Activated CD4-positive, alpha-beta T cell treated with anti-CD3 and anti-CD28 coated beads, Interleukin-2, amount 10 ng/mL, durations not matched to agents 7 days and 5 days (primary cell): ENCODE measurements at regions not wholly inside any gene's neighbourhood (a gene's known extent, or its start where the extent isn't known, plus 50 kb on each side); places are given as distances from the start of the nearest gene placed in this dataset.
"Not testable (repeated sequence)": the region's sequence is repeated elsewhere in the genome, so short reads cannot be mapped to it uniquely, and the experiment has no call there.

ENCODE experiments used
- CTCF ChIA-PET: fragments of 350-600 bp; sonication (Branson Sonifier 250); formaldehyde crosslinking; loops from one replicate; lab custom pipeline; 2021; ENCODE audit warnings: antibody characterized with exemption; lab: Charles Lee
- POLR2A ChIA-PET: fragments of 350-600 bp; sonication (Branson Sonifier 250); formaldehyde crosslinking; loops from one replicate; lab custom pipeline; 2021; ENCODE audit warnings: antibody characterized with exemption; lab: Charles Lee
- DNase-seq: peaks from one replicate; pipeline ENCODE4 v3.0.0-alpha.2; 2020
- H3K27ac Mint-ChIP-seq: one replicate; pipeline ENCODE4 v1.8.0; 2021; ENCODE audit warnings: mild to moderate bottlenecking, moderate library complexity, mixed read lengths
- H3K27me3 Mint-ChIP-seq: one replicate; pipeline ENCODE4 v1.8.0; 2021; ENCODE audit warnings: mixed read lengths
- H3K36me3 Mint-ChIP-seq: one replicate; pipeline ENCODE4 v1.8.0; 2021; ENCODE audit warnings: low read depth, mixed read lengths
- H3K4me1 Mint-ChIP-seq: one replicate; pipeline ENCODE4 v1.8.0; 2021; ENCODE audit warnings: mixed read lengths
- H3K4me3 Mint-ChIP-seq: one replicate; pipeline ENCODE4 v1.8.0; 2021; ENCODE audit warnings: mild to moderate bottlenecking, moderate library complexity, mixed read lengths
- H3K9me3 Mint-ChIP-seq: one replicate; pipeline ENCODE4 v1.8.0; 2021; ENCODE audit warnings: mixed read lengths

- POLR2A ChIA-PET, DNase-seq, H3K4me3 Mint-ChIP-seq, H3K27me3 Mint-ChIP-seq, CTCF ChIA-PET, H3K36me3 Mint-ChIP-seq, H3K9me3 Mint-ChIP-seq: not testable (repeated sequence)
- Mint-ChIP-seq H3K4me1 (peaks cover 15% of the 10 kb centered on the region), H3K27ac (peak overlapping the region; percentile 84)
Observed at GRCh38 chr16:29137461-29137860, 152.6 kb downstream of the LAT start.

GRCh38 chr16:29136916-29137315 lies 152.1 kb downstream of the LAT start:
- DNase-seq, H3K9me3 Mint-ChIP-seq, H3K36me3 Mint-ChIP-seq, CTCF ChIA-PET, H3K27me3 Mint-ChIP-seq, H3K4me3 Mint-ChIP-seq, POLR2A ChIA-PET: not testable (repeated sequence)
- H3K4me1 Mint-ChIP-seq, result peaks cover 15% of the 10 kb centered on the region
- peak overlapping the region; percentile 13 for H3K27ac Mint-ChIP-seq

DNA sequence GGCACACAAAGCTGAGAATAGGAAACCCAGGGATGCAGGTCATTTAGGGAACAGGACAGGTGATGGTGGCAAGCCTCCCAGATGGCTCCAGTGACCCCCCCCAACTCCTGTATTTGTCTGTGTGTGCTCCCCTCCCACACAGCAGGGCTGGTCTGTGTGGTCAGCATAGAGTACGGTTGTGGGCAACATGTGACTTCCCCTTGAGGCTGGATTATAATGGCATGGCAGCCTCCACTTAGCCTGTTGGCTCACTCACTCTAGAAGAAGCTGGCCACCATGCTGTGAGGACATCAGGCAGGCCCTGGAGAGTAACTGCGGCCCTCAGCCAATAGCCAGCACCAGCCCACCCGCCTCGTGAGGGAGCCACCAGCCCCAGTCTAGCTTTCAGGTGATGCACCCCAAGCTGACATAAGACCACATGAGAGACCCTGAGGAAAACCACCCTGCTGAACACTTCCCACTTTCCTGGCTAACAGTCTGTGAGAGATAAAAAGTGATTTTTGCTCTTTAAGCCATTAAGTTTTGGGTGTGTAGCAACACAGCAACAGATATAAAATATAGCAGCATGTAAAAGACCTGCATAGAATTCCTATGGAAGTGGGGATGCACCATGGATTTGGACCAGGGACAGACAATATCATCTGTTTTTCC lies 151.3 kb downstream of the LAT start:
- H3K27me3 Mint-ChIP-seq, H3K9me3 Mint-ChIP-seq, H3K36me3 Mint-ChIP-seq, CTCF ChIA-PET, DNase-seq, POLR2A ChIA-PET, H3K4me3 Mint-ChIP-seq: not testable (repeated sequence)
- peaks cover 15% of the 10 kb centered on the region for H3K4me1 Mint-ChIP-seq
- peak overlapping the region; percentile 65 for H3K27ac Mint-ChIP-seq

DNA sequence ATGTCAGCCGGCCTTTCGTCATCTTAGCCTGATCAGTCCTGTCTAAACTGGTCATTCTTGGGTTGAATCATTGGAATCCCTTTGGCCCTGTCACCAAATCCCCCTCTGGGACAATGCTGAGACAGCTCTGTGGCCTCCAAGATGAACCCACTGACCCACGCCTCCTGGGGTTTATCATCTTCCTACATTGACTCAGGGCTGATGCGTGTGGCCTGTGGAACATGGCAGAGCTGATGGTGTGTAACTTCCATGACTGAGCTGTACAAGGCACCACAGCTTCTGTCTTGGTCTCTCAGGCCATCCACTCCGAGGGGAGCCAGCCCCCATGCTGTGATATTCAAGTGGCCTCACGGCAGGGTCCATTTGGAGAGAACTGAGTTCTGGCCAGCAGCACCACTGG lies 150.2 kb downstream of the LAT start:
- H3K4me3 Mint-ChIP-seq, POLR2A ChIA-PET, H3K27me3 Mint-ChIP-seq, CTCF ChIA-PET, H3K36me3 Mint-ChIP-seq, DNase-seq, H3K27ac Mint-ChIP-seq, H3K9me3 Mint-ChIP-seq: not testable (repeated sequence)
- H3K4me1 Mint-ChIP-seq, result peaks cover 15% of the 10 kb centered on the region

DNA sequence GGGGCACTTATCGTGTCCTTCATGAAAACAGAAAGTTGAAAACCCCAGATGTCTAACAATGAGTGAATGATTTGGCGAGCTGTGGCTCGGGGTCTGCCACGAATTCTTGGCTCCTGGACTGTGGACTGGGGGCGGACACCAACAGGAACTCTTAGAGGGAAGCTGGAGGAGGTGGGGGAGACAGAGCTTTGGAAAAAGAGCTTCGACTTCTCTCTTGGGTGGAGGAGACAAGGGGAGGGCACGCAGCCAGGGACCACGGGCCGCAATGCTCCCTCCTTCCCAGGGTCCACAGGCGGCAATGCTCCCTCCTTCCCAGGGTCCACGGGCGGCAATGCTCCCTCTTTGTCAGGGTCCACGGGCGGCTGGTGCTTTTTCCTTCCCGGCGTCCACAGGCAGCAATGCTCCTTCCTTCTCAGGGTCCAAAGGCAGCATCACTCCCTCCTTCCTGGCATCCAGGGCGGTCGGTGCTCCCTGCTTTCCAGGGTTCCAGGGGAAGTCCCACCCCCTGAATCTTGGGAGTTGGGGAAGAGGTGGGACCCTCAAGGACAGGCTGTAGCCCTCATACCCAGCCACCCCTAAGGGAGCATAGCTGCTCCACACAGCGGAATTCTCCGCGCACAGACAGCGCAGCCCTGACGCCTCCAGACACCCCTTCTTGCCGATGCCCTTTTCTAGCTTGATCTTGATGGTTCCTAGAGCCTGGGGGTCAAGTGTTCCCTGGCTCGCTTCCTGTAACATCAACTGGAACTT lies 149.0 kb downstream of the LAT start:
- POLR2A ChIA-PET, result not testable (repeated sequence)

DNA sequence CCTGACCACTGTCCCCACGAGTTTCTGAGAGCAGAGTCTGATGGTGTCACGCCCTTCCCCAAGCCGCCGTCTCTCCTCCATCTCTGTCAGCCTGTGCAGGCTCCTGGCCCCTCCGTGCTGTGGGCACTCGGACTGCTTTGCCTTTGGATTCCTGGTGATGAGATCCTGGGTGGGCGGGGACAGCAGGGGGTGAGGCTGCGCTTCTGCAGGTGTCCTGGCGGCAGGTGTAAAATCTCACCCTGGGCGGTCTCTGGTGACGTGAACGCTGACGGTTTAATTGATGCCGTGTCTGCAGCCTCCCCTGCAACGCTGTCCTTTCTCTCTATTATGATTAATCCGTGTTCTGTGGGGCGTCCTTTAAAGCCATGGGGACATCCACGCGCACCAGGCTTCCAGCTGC lies 148.0 kb downstream of the LAT start:
- H3K27ac Mint-ChIP-seq, H3K4me3 Mint-ChIP-seq, H3K9me3 Mint-ChIP-seq, DNase-seq, H3K36me3 Mint-ChIP-seq, CTCF ChIA-PET, H3K27me3 Mint-ChIP-seq, POLR2A ChIA-PET: not testable (repeated sequence)
- H3K4me1 Mint-ChIP-seq, result peaks cover 12% of the 10 kb centered on the region

More for the DNA sequence above, 149.0 kb downstream of the LAT start:
- H3K27ac Mint-ChIP-seq, H3K4me3 Mint-ChIP-seq, DNase-seq, H3K9me3 Mint-ChIP-seq, CTCF ChIA-PET, H3K36me3 Mint-ChIP-seq, H3K27me3 Mint-ChIP-seq: not testable (repeated sequence)
- H3K4me1 Mint-ChIP-seq, result peaks cover 15% of the 10 kb centered on the region

DNA sequence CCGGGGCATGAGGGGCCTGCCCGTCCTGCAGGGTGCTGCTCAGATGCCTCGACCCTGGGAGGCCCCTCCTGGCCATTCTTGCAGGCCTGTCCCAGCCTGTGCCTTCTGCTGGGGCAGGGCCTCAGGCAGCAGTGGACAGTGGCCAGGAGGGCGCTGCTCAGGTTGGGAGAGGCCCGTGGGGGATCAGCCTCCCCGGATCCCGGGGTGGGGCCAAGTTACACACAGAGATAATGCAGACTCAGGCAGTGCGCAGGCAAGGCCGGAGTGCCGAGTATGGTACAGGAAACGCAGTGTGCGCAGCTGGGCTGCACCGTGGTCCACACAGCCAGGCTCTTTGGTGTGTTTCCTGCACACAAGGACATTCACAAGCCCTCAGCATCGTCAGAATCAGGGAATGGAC lies 147.6 kb downstream of the LAT start:
- H3K27me3 Mint-ChIP-seq, H3K4me3 Mint-ChIP-seq, CTCF ChIA-PET, H3K4me1 Mint-ChIP-seq, H3K36me3 Mint-ChIP-seq, H3K27ac Mint-ChIP-seq, H3K9me3 Mint-ChIP-seq, POLR2A ChIA-PET, DNase-seq: not testable (repeated sequence)

- H3K9me3 Mint-ChIP-seq, POLR2A ChIA-PET, DNase-seq, H3K27me3 Mint-ChIP-seq, H3K36me3 Mint-ChIP-seq, H3K4me3 Mint-ChIP-seq, CTCF ChIA-PET, H3K27ac Mint-ChIP-seq: not testable (repeated sequence)
- peaks cover 14% of the 10 kb centered on the region for H3K4me1 Mint-ChIP-seq
Observed at GRCh38 chr16:29130901-29131851, 146.3 kb downstream of the LAT start.

GRCh38 chr16:29130131-29130711 lies 145.4 kb downstream of the LAT start:
- H3K36me3 Mint-ChIP-seq, H3K9me3 Mint-ChIP-seq, H3K27ac Mint-ChIP-seq, H3K27me3 Mint-ChIP-seq, DNase-seq, POLR2A ChIA-PET, CTCF ChIA-PET, H3K4me3 Mint-ChIP-seq: not testable (repeated sequence)
- H3K4me1 Mint-ChIP-seq, result peaks cover 16% of the 10 kb centered on the region

GRCh38 chr16:29129458-29130038 lies 144.7 kb downstream of the LAT start:
- H3K4me1 Mint-ChIP-seq, result peaks cover 14% of the 10 kb centered on the region
- H3K4me3 Mint-ChIP-seq, H3K9me3 Mint-ChIP-seq, DNase-seq, CTCF ChIA-PET, H3K36me3 Mint-ChIP-seq, H3K27ac Mint-ChIP-seq, H3K27me3 Mint-ChIP-seq, POLR2A ChIA-PET: not testable (repeated sequence)

GRCh38 chr16:29128732-29129457 lies 144.0 kb downstream of the LAT start:
- CTCF ChIA-PET, POLR2A ChIA-PET, H3K9me3 Mint-ChIP-seq, H3K27me3 Mint-ChIP-seq, DNase-seq, H3K27ac Mint-ChIP-seq, H3K36me3 Mint-ChIP-seq, H3K4me3 Mint-ChIP-seq: not testable (repeated sequence)
- H3K4me1 Mint-ChIP-seq, result peaks cover 14% of the 10 kb centered on the region

- H3K4me1 Mint-ChIP-seq, result peaks cover 14% of the 10 kb centered on the region
- DNase-seq, H3K27me3 Mint-ChIP-seq, H3K27ac Mint-ChIP-seq, H3K4me3 Mint-ChIP-seq, CTCF ChIA-PET, H3K9me3 Mint-ChIP-seq, H3K36me3 Mint-ChIP-seq, POLR2A ChIA-PET: not testable (repeated sequence)
Observed at GRCh38 chr16:29127806-29128420, 143.1 kb downstream of the LAT start.
